ENCODE measurements at regions not wholly inside any gene's neighbourhood (a gene's known extent, or its start where the extent isn't known, plus 50 kb on each side); places are given as distances from the start of the nearest gene placed in this dataset.

- Histone ChIP-seq H3K9me3 (no peaks in the 10 kb centered on the region), H3K36me3 (no peaks in the 10 kb centered on the region), H3K4me1 (no peaks in the 10 kb centered on the region), H3K4me3 (ENCODE audit: low read depth, low read length) (no peak overlapping the region), H3K27me3 (no peaks in the 10 kb centered on the region)
- DNase-seq, result no peak
- no peak for TF ChIP-seq CTCF (IDR thresholded peaks at IDR 0.05; ENCODE audit: low read depth, low read length)
These were observed 548.9 kb downstream of the BNC2 start for GRCh38 chr9:16321461-16322119.

- H3K4me3 ChIP-seq (ENCODE audit: low read depth, low read length), result no peak overlapping the region
- no peak for TF ChIP-seq CTCF (IDR thresholded peaks at IDR 0.05; ENCODE audit: low read depth, low read length)
These were observed 547.6 kb downstream of the BNC2 start for GRCh38 chr9:16322849-16323248.

GRCh38 chr9:16325966-16326365, 544.5 kb downstream of the BNC2 start:
- Histone ChIP-seq H3K36me3 (no peaks in the 10 kb centered on the region), H3K27me3 (no peaks in the 10 kb centered on the region), H3K4me3 (ENCODE audit: low read depth, low read length) (no peak overlapping the region), H3K9me3 (no peaks in the 10 kb centered on the region; the same call in 1 of the 2 replicates), H3K4me1 (no peaks in the 10 kb centered on the region)
- no peak for DNase-seq
- no peak for TF ChIP-seq CTCF (IDR thresholded peaks at IDR 0.05; ENCODE audit: low read depth, low read length)

More at GRCh38 chr9:16322849-16323248, 547.6 kb downstream of the BNC2 start:
- Histone ChIP-seq H3K4me1 (no peaks in the 10 kb centered on the region), H3K27me3 (no peaks in the 10 kb centered on the region), H3K36me3 (no peaks in the 10 kb centered on the region), H3K9me3 (no peaks in the 10 kb centered on the region)
- no peak for DNase-seq

GRCh38 chr9:16328349-16328748, 542.1 kb downstream of the BNC2 start:
- Histone ChIP-seq H3K36me3 (no peaks in the 10 kb centered on the region), H3K27me3 (no peaks in the 10 kb centered on the region), H3K4me3 (ENCODE audit: low read depth, low read length) (no peak overlapping the region), H3K4me1 (no peaks in the 10 kb centered on the region), H3K9me3 (no peaks in the 10 kb centered on the region; the same call in 1 of the 2 replicates)
- TF ChIP-seq CTCF (IDR thresholded peaks at IDR 0.05; ENCODE audit: low read depth, low read length), result no peak
- no peak for DNase-seq

- no peaks in the 10 kb centered on the region; the same call in 1 of the 2 replicates for H3K9me3 ChIP-seq
- H3K27me3 ChIP-seq, result no peaks in the 10 kb centered on the region
- TF ChIP-seq CTCF (IDR thresholded peaks at IDR 0.05; ENCODE audit: low read depth, low read length), result no peak
- H3K4me3 ChIP-seq (ENCODE audit: low read depth, low read length), result no peak overlapping the region
- H3K4me1 ChIP-seq, result no peaks in the 10 kb centered on the region
- DNase-seq, result no peak
- no peaks in the 10 kb centered on the region for H3K36me3 ChIP-seq
These were observed 540.8 kb downstream of the BNC2 start for GRCh38 chr9:16329671-16330113.

GRCh38 chr9:16331031-16331430, 539.4 kb downstream of the BNC2 start:
- DNase-seq, result no peak
- Histone ChIP-seq H3K27me3 (no peaks in the 10 kb centered on the region), H3K4me1 (no peaks in the 10 kb centered on the region), H3K4me3 (ENCODE audit: low read depth, low read length) (no peak overlapping the region), H3K36me3 (no peaks in the 10 kb centered on the region), H3K9me3 (no peaks in the 10 kb centered on the region; the same call in 1 of the 2 replicates)
- TF ChIP-seq CTCF (IDR thresholded peaks at IDR 0.05; ENCODE audit: low read depth, low read length), result no peak

All from BE2C (cell line).